Motor neuron (in vitro differentiated cells): ENCODE measurements at regions not wholly inside any gene's neighbourhood (a gene's known extent, or its start where the extent isn't known, plus 50 kb on each side); places are given as distances from the start of the nearest gene placed in this dataset.

ENCODE experiments used
- ATAC-seq, 8 experiments: fragments of 200-7000 bp; cut with Tn5 transposase; replicated peaks in 6 of 8; 2 replicates each; pipeline ENCODE4 v1.8.0; 2021; ENCODE audit warnings: mild to moderate bottlenecking in 8 of 8, moderate library complexity in 8 of 8
- H3K27ac ChIP-seq, 2 donors: fragments of 250-450 bp; sonication (Bioruptor Pico); 2 replicates each; pipeline ENCODE4 v1.9.0; 2021; ENCODE audit warnings: antibody characterized with exemption in 2 of 2, mild to moderate bottlenecking in 2 of 2, moderate library complexity in 1 of 2
- H3K4me1 ChIP-seq, 2 donors: fragments of 250-450 bp; sonication (Bioruptor Pico); replicated peaks in 1 of 2; 2 replicates each; pipeline ENCODE4 v1.6.1; 2021; ENCODE audit warnings: antibody characterized with exemption in 2 of 2, mild to moderate bottlenecking in 2 of 2, moderate library complexity in 1 of 2
- H3K4me3 ChIP-seq, 5 donors: fragments of 250-450 bp; sonication (Bioruptor Pico); 2 replicates each; pipeline ENCODE4 v1.9.0; 2021; ENCODE audit warnings: antibody characterized with exemption in 5 of 5, mild to moderate bottlenecking in 5 of 5, moderate library complexity in 4 of 5
- WGBS, 10 experiments: fragments of 450-650 bp; shearing (Covaris generic); methylation state at CpG; one replicate each; pipeline ENCODE4 v1.0.0; 2022; 5-methylcytosine and 5-hydroxymethylcytosine counted together
- in situ Hi-C, 9 experiments: fragments of 400-800 bp; cut with MboI; loops; one replicate each; pipeline ENCODE4 v1.15.0; 2021; ENCODE audit warnings: low sequenced_read_pairs in 9 of 9, low pct_unique_long_range_greater_than_20kb in 2 of 9; ENCODE audit not compliant: unreplicated experiment in 9 of 9

- Histone ChIP-seq H3K4me1 (peaks cover under 1 to 3% of the 10 kb centered on the region in 2 donors), H3K4me3 (no peak overlapping the region), H3K27ac (no peak overlapping the region)
- no peak for ATAC-seq
- in situ Hi-C loops, result no loop called here
- 60 to 100% methylated on average over 1 of the region's 1 CpG; no CpG with 5 or more reads in 8 of the 10 experiments for WGBS, 10 experiments
These were observed 62.9 kb upstream of the COX10 start for GRCh38 chr17:14006249-14006942.

- no peak for ATAC-seq
- Histone ChIP-seq H3K4me1 (peaks cover 6 to 13% of the 10 kb centered on the region in 2 donors), H3K27ac (no peak overlapping the region), H3K4me3 (no peak overlapping the region)
- 66 to 100% (median 96%) methylated on average over 1 to 2 of the region's 2 CpGs; no CpG with 5 or more reads in 1 of the 10 experiments for WGBS, 10 experiments
- in situ Hi-C loops, result no loop called here
These were observed 61.4 kb upstream of the COX10 start for GRCh38 chr17:14007951-14008350.

- peaks cover 6 to 19% of the 10 kb centered on the region in 2 donors for H3K4me1 ChIP-seq
- in situ Hi-C loops, result no loop called here
- no peak overlapping the region for H3K27ac ChIP-seq
- peak in 5 of 8 experiments; percentile 11 to 56 (median 22) for ATAC-seq
- no peak overlapping the region for H3K4me3 ChIP-seq
- 14 to 72% (median 54%) methylated on average over 1 to 5 of the region's 5 CpGs; no CpG with 5 or more reads in 2 of the 10 experiments for WGBS, 10 experiments
These were observed 58.1 kb upstream of the COX10 start for GRCh38 chr17:14011036-14011692.

- Histone ChIP-seq H3K4me3 (no peak overlapping the region), H3K27ac (no peak overlapping the region), H3K4me1 (peaks cover 6 to 19% of the 10 kb centered on the region in 2 donors)
- ATAC-seq, result peak in 1 of 8 experiments; percentile 41
- in situ Hi-C loops, result no loop called here
- 63 to 100% (median 79%) methylated on average over 1 to 4 of the region's 4 CpGs; no CpG with 5 or more reads in 4 of the 10 experiments for WGBS, 10 experiments
These were observed 57.4 kb upstream of the COX10 start for GRCh38 chr17:14011740-14012405.

- ATAC-seq, result peak in 3 of 8 experiments; percentile 41 to 79 (median 48)
- 29 to 100% (median 78%) methylated on average over 1 to 6 of the region's 7 CpGs; no CpG with 5 or more reads in 4 of the 10 experiments for WGBS, 10 experiments
- H3K4me3 ChIP-seq, result no peak overlapping the region
- peaks cover 6 to 19% of the 10 kb centered on the region in 2 donors for H3K4me1 ChIP-seq
- no peak overlapping the region for H3K27ac ChIP-seq
- in situ Hi-C loops, result no loop called here
These were observed 54.6 kb upstream of the COX10 start for GRCh38 chr17:14014657-14015056.

GRCh38 chr17:14015271-14015670, 54.0 kb upstream of the COX10 start:
- in situ Hi-C loops, result no loop called here
- WGBS, 10 experiments, result 36 to 86% (median 78%) methylated on average over 3 to 11 of the region's 14 CpGs; no CpG with 5 or more reads in 1 of the 10 experiments
- peaks cover 6 to 19% of the 10 kb centered on the region in 2 donors for H3K4me1 ChIP-seq
- peak in 1 of 8 experiments; percentile 27 for ATAC-seq
- H3K27ac ChIP-seq, result no peak overlapping the region
- no peak overlapping the region for H3K4me3 ChIP-seq

GRCh38 chr17:14016858-14017257, 52.4 kb upstream of the COX10 start:
- Histone ChIP-seq H3K27ac (no peak overlapping the region), H3K4me3 (no peak overlapping the region), H3K4me1 (peaks cover under 1 to 11% of the 10 kb centered on the region in 2 donors)
- ATAC-seq, result no peak
- in situ Hi-C loops, result no loop called here
- 80 to 100% (median 100%) methylated on average over 1 to 3 of the region's 3 CpGs; no CpG with 5 or more reads in 3 of the 10 experiments for WGBS, 10 experiments

GRCh38 chr17:14019186-14019956, 49.9 kb upstream of the COX10 start:
- ATAC-seq, result no peak
- WGBS, 10 experiments, result 82 to 100% (median 95%) methylated on average over 1 to 8 of the region's 9 CpGs
- in situ Hi-C loops, result no loop called here

More at GRCh38 chr17:14019186-14019956, 49.9 kb upstream of the COX10 start:
- no peak overlapping the region for H3K4me3 ChIP-seq
- peaks cover 0 to 5% of the 10 kb centered on the region in 2 donors for H3K4me1 ChIP-seq
- H3K27ac ChIP-seq, result no peak overlapping the region
